ENCODE measurements at regions not wholly inside any gene's neighbourhood (a gene's known extent, or its start where the extent isn't known, plus 50 kb on each side); places are given as distances from the start of the nearest gene placed in this dataset.

GRCh38 chr2:34419856-34420255 is 820.8 kb upstream of the FAM98A start:
- TF ChIP-seq, protein P1, sequence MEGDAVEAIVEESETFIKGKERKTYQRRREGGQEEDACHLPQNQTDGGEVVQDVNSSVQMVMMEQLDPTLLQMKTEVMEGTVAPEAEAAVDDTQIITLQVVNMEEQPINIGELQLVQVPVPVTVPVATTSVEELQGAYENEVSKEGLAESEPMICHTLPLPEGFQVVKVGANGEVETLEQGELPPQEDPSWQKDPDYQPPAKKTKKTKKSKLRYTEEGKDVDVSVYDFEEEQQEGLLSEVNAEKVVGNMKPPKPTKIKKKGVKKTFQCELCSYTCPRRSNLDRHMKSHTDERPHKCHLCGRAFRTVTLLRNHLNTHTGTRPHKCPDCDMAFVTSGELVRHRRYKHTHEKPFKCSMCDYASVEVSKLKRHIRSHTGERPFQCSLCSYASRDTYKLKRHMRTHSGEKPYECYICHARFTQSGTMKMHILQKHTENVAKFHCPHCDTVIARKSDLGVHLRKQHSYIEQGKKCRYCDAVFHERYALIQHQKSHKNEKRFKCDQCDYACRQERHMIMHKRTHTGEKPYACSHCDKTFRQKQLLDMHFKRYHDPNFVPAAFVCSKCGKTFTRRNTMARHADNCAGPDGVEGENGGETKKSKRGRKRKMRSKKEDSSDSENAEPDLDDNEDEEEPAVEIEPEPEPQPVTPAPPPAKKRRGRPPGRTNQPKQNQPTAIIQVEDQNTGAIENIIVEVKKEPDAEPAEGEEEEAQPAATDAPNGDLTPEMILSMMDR (IDR thresholded peaks at IDR 0.05; ENCODE audit: low read depth, low read length), result no peak
- no peak for TF ChIP-seq EZH2phosphoT487 (IDR thresholded peaks at IDR 0.05; ENCODE audit: low read depth)

Data from OCI-LY3 (cell line).